GM12874 (cell line): ENCODE measurements at regions not wholly inside any gene's neighbourhood (a gene's known extent, or its start where the extent isn't known, plus 50 kb on each side); places are given as distances from the start of the nearest gene placed in this dataset.

Experiments used
- TF ChIP-seq, protein P1 (sequence below): IDR thresholded peaks from 2 replicates; pipeline ENCODE4 v1.5.1; 2011; ENCODE audit warnings: low read depth, mild to moderate bottlenecking, control low read depth, low read length, moderate library complexity; ENCODE audit not compliant: insufficient read depth

DNA sequence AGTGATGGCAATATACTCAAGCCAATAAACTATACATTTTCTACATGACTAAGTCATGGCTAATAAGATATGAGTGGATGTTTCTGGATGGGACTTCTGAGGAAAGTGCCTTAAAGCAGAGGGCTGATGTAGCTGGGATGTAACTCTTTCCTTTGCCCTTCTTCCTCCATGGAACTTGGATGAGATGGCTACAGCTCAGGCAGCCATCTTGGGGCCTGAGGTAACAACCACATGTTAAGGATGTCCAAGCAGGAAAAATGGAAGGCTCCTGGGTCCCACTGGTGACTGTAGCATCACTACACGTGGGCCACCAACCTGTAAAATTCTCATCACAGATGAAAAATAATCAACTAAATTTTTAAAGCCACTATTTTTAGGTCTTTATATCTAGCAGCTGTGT is 54.4 kb upstream of the GRIP1 start:
- TF ChIP-seq, protein P1, sequence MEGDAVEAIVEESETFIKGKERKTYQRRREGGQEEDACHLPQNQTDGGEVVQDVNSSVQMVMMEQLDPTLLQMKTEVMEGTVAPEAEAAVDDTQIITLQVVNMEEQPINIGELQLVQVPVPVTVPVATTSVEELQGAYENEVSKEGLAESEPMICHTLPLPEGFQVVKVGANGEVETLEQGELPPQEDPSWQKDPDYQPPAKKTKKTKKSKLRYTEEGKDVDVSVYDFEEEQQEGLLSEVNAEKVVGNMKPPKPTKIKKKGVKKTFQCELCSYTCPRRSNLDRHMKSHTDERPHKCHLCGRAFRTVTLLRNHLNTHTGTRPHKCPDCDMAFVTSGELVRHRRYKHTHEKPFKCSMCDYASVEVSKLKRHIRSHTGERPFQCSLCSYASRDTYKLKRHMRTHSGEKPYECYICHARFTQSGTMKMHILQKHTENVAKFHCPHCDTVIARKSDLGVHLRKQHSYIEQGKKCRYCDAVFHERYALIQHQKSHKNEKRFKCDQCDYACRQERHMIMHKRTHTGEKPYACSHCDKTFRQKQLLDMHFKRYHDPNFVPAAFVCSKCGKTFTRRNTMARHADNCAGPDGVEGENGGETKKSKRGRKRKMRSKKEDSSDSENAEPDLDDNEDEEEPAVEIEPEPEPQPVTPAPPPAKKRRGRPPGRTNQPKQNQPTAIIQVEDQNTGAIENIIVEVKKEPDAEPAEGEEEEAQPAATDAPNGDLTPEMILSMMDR = no peak

DNA sequence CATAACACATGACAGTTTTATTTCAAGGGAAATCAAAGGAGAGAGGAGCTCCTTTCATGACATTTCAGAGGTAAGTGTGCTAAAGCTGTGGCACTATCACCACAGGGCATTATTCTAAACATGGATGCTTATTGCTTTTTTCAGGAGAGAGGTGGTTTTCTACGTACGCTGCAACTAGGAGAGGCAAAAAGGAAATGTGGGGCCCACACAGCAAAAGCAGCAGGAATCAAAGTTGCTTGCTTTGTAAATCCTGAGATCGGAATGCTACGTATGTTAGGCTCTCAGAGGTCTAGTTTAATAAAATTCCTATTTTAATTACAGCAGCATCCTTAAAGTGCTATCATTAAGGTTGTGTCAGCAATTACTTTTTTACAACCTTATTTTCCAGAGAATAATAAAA is 55.0 kb upstream of the GRIP1 start:
- TF ChIP-seq, protein P1 = no peak

DNA sequence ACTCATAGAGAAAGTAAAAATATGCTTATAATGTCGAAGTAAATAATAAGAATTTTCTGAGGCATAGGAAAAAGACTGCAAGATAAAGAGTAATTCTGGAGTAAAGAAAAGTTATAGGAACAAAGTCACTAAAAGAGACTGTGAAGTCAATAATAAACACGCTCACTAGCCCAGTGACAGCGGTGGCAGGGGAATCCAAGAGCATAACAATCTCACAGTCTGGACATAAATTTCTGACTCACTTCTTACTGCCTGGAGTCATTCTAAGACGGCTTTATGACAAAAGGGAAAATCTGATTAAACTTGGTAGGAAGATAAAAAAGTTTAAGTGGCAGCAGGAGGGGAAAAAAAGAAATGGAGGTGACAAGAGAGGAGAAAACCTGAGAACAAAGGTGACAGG is 56.4 kb upstream of the GRIP1 start:
- TF ChIP-seq, protein P1 = no peak

DNA sequence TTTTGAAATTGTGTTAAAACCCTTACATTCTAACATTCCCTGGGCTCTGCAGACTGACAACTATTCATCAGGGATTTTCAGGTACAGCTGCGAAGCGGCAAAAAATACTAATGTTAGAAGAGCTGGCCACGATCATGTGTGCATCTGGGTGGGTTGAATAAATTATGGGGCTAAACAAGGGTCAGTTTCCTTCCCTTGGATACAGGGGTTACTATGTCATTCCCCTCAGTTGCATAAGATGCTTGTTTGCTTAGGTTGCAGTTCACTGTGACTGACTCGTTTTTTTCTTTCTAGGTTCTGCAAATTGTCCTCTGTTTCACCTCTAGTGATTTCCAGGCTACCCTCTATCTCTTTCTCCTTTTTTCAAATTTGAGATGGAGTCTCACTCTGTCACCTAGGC is 58.1 kb upstream of the GRIP1 start:
- TF ChIP-seq, protein P1 = no peak

DNA sequence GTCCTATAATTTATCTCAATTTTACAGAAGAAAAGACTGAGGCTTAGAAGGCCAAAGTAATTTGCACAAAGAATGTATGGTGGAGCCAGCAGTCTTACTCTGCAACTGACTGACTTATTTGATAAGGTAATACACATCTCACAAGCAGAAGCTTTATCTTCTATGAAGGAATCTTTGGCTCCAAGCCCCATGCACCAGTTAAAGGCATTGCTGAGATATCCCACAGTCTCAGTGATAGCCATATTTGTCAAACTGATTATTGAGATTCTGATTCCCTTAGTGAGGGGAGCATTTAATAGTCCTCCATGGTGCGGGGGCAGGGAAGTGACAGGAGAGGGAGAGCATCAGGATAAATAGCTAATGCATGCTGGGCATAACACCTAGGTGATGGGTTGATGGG is 60.4 kb upstream of the GRIP1 start:
- TF ChIP-seq, protein P1 = no peak

DNA sequence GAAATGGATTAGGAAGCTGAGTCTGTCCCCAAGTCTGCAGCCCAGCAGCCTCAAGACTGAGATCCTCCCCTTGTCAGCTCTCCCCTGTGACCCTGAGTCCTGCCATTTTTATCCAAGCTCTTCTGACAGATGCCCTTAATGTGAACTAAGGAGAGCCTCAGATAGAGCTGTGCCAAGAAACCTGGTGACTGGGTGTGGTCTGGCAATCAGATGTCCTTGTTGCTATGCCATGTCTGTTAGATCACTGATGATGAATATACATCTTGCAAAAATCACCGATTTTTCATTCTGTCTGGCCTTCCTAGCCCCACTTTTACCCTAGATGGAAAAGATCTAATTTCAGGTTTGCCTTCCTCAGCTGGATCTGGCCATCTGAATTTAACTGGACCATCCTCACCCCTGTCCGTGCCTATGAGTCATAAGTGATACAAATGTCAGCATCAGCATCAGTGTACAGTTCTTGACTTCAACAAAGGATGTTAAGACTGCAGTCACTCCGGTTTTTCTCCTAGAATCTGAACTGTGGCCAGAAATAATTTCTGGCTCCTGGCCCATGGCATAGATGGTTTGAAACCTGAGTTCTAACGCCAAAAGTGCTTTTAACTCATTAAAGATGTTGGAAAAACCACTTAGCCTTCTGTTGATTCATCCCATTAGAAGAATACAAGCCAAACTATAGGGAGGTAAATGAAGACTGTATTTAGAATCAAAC is 61.2 kb upstream of the GRIP1 start:
- TF ChIP-seq, protein P1 = no peak

DNA sequence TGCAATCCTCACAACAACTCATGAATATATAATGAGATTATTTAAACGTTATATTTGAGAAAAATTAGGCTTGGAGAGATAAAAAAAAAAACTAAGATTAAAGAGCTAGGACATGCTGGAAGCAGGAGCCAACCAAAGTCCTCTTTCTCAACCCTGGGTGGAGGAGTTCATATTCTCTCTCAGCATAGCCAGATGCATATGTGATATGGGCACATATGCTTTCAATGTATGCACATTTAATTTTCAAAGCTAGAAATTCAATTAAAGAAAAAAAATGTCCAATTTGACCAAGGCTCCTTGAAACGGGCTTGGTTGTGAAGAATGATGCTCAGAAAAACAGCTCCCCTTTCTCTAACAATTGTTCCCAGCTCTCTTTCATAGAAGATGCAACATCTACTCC is 61.9 kb upstream of the GRIP1 start:
- TF ChIP-seq, protein P1 = no peak
